IMR-90 (cell line): ENCODE measurements at regions not wholly inside any gene's neighbourhood (a gene's known extent, or its start where the extent isn't known, plus 50 kb on each side); places are given as distances from the start of the nearest gene placed in this dataset.

Experiments used
- CTCF ChIP-seq: conservative IDR thresholded peaks from 2 replicates; pipeline ENCODE4 v1.5.1; 2012; ENCODE audit warnings: mild to moderate bottlenecking, low read depth, low read length, improper control_type of control experiment
- MXI1 ChIP-seq: IDR thresholded peaks from 2 replicates; pipeline ENCODE4 v1.6.1; 2012; ENCODE audit warnings: low read depth, mild to moderate bottlenecking, low read length, moderate library complexity, borderline replicate concordance

DNA sequence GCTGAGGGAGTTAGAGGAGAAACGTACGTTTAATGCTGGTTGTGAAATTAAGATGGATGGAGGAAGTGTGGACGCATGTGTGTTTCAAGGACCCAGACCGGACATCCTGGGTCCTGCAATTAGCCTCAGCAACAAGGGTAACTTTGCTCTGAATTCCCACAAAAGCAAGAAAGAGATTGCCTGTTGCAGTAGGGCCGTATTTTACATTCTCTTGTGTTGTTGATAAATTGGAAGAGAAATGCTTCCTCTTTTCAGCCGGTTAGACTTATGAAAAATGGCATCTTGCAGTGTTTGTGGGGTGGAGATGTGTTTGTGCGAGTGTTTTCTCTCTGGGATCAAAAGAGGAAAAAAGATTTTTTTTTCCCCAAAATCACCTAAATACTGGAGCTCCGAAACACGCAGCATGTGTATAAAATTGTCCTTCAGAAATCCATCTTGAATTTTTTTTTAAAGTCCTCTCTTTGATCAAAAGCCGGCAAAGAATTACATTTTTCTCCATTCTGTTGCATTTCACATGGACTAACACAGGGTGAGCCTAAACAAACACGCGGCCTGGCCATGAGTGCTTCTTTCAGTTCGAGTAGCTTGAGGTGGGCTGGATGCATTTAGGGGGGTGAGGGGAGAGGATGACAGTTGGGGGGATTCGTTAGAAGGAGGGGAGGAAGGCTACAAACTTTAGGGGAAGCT lies 251.6 kb downstream of the C16orf95 start:
- TF ChIP-seq MXI1 (no peak), CTCF (no peak)
